ENCODE measurements at regions not wholly inside any gene's neighbourhood (a gene's known extent, or its start where the extent isn't known, plus 50 kb on each side); places are given as distances from the start of the nearest gene placed in this dataset.

- no peak for TF ChIP-seq PRDM15 (CRISPR knock-in tag; IDR thresholded peaks at IDR 0.05)
- TF ChIP-seq GRHL2 (CRISPR knock-in tag; IDR thresholded peaks at IDR 0.05; ENCODE audit: insufficient replicate concordance, severe bottlenecking) = no peak
- no peak for TF ChIP-seq SP1 (CRISPR knock-in tag; conservative IDR thresholded peaks at IDR 0.05)
- no peak for TF ChIP-seq ZNF416 (CRISPR knock-in tag; IDR thresholded peaks at IDR 0.05)
- no peak for TF ChIP-seq FOXP4 (CRISPR knock-in tag; IDR thresholded peaks at IDR 0.05)
- TF ChIP-seq ETV6 (CRISPR knock-in tag; IDR thresholded peaks at IDR 0.05) = no peak
- TF ChIP-seq CTCF (IDR thresholded peaks at IDR 0.05) = no peak
Measured at GRCh38 chr4:121614101-121614500, 82.7 kb downstream of the ANXA5 start.

Measured in WTC11 (cell line).